GM18499 (cell line): ENCODE measurements at regions not wholly inside any gene's neighbourhood (a gene's known extent, or its start where the extent isn't known, plus 50 kb on each side); places are given as distances from the start of the nearest gene placed in this dataset.
A peak's percentile ranks its signal among the peaks of the same experiment; 100 is the strongest.

ENCODE experiments used
- ATAC-seq: cut with Tn5 transposase; IDR thresholded peaks from one replicate; pipeline ENCODE4 v1.9.1; 2021; ENCODE audit warnings: moderate number of reproducible peaks; ENCODE audit not compliant: insufficient read depth, unreplicated experiment

GRCh38 chr5:129821477-129822131 is 73.7 kb downstream of the MINAR2 start:
- no peak for ATAC-seq

- no peak for ATAC-seq
Measured at GRCh38 chr5:129830288-129830687, 74.0 kb upstream of the CHSY3 start.

GRCh38 chr5:129836321-129836720 is 67.9 kb upstream of the CHSY3 start:
- ATAC-seq, result no peak

GRCh38 chr5:129844764-129845163 is 59.5 kb upstream of the CHSY3 start:
- ATAC-seq, result no peak

GRCh38 chr5:129852747-129853352 is 51.4 kb upstream of the CHSY3 start:
- ATAC-seq, result peak; percentile 96

- ATAC-seq, result no peak
Measured at GRCh38 chr5:129853588-129853987, 50.7 kb upstream of the CHSY3 start.
